Activated CD4-positive, alpha-beta T cell treated with anti-CD3 and anti-CD28 coated beads, Interleukin-2, amount 50 U/mL, for 1 hour (primary cell): ENCODE measurements at regions not wholly inside any gene's neighbourhood (a gene's known extent, or its start where the extent isn't known, plus 50 kb on each side); places are given as distances from the start of the nearest gene placed in this dataset.

Source experiments
- DNase-seq: peaks from one replicate; pipeline ENCODE4 v3.0.0-alpha.2; 2020

DNA sequence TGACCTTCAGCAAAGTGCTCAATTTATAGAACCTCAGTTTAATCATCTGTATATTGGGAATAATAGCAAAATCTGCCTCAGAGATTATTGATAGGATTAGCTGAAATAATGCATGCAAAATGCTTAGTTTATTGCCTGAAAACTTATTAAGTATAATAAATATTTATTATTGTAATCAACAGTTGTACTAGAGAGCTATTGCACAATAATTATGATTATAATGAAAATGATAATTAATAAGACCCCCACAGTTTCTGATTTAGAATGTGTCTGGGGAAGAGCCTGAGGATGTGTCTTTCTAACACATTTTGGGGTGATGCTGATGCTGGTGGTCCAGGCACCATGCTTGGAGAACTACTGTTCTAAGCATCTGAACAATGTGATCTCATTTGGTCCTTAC lies 419.6 kb downstream of the NPIPA7 start:
- no peak for DNase-seq

- no peak for DNase-seq
Observed at GRCh38 chr16:16805809-16806208, 426.9 kb downstream of the NPIPA7 start.

GRCh38 chr16:16815641-16816040 lies 436.7 kb downstream of the NPIPA7 start:
- no peak for DNase-seq

DNA sequence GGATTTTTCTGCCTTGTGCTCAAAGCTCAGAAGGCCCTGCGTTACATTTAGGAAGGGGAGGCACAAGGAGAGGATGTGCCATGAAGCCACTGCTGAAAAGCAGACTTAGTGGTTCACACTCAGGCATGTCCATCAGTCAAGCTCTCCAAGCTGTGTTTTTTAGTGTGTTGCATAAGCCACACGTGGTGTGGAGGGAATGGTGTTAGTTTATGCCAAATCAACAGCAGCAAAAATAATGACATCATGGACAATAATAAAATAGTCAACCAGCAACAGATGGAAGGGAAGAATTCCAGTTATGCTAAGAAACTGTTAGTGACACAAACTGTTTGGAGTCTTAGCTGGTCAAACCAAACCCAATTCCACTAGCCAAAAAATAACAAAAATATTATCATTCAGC lies 438.3 kb downstream of the NPIPA7 start:
- DNase-seq = no peak

GRCh38 chr16:16821261-16821660 lies 442.3 kb downstream of the NPIPA7 start:
- no peak for DNase-seq

- no peak for DNase-seq
Observed at GRCh38 chr16:16828913-16829398, 450.0 kb downstream of the NPIPA7 start.

DNA sequence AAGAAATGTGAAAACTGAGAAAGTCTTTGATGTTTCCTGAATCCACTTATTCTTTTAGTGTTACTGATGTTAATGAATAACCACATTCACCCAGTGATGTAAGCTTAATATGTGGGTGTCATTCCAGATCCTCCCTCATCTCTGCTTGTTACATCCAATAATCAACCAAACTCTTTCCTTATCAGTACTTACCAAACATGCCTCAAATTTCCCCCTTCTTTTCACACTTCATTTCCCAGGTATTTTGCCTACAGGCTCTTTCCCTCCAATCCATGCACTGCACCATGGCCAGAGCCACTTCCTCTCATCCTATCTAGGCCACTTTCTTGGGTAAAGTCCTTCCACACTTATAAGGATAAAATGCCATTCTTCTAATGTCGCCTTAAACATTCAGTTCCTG lies 451.5 kb downstream of the NPIPA7 start:
- DNase-seq = no peak

DNA sequence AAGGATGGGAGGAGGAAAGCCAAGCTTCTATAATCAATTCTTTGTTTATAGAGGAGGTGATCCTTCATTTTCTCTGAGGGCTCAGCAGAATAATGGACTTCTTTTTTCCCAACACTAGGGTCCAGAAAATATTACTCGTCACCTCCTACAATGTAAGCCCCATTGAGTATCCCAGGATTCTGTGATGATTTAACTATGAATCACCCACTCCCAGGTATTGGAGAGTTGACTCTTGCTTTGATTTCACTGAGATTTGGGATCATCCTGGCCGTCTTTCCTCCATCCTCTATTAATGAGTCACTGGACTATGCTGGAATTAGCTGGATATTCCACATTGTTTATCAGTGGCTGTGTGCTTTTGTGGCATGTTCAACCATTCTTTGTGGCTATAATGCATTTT lies 452.0 kb downstream of the NPIPA7 start:
- no peak for DNase-seq

DNA sequence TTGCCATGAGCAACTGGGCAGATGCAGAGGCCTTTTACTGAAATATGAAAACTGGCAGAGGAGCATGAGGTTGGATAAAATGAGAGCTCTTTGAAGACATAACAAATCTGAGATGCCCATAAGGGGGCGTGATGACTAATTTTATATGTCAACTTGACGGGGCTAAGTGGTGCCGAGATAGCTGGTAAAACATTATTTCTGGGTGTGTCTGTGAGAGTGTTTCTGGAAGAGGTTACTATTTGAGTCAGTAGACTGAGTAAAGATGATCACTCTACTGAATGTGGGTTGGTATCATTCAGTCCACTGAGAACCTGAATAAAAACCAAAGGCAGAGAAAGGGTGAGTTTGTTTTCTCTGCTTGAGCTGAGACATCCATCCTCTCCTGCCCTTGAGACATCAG lies 454.2 kb downstream of the NPIPA7 start:
- DNase-seq = no peak

- no peak for DNase-seq
Observed at GRCh38 chr16:16850274-16850673, 471.3 kb downstream of the NPIPA7 start.

- DNase-seq = no peak
Observed at GRCh38 chr16:16857012-16857411, 478.1 kb downstream of the NPIPA7 start.

DNA sequence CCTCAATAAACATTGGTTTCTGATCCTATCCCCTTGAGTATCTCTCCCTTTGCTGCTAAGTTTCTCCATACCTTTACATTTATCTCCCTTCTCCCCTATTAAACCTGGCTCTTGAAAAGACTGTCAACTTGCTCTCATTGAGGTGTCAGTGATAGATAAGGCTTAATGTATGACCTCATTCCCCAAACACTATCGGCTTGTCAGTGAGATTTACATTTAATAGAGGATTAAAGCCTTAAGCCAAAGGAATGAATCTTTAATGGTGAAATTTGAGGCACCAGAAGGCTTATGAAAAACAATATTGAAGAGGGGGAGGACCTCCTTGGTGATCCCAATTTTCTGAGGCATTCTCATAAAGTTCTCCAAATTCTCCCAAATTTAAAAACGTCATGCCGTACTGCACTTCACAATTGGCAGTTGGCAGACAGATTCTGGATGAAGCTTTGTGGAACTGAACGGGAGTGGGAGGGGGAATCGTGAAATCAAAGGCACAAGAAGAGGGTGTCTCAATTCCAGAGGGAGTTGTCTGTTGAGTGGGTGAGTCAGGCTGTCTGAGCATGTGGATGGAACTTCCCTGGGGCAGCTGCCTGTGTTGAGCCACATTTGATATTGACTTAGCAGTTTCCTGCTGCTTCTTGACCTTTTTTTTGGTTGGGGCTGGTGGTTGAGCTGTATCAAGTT lies 478.8 kb downstream of the NPIPA7 start:
- no peak for DNase-seq

- peak; percentile 56 for DNase-seq
Observed at GRCh38 chr16:16861546-16861945, 482.6 kb downstream of the NPIPA7 start.

GRCh38 chr16:16863672-16864071 lies 484.7 kb downstream of the NPIPA7 start:
- DNase-seq = no peak

DNA sequence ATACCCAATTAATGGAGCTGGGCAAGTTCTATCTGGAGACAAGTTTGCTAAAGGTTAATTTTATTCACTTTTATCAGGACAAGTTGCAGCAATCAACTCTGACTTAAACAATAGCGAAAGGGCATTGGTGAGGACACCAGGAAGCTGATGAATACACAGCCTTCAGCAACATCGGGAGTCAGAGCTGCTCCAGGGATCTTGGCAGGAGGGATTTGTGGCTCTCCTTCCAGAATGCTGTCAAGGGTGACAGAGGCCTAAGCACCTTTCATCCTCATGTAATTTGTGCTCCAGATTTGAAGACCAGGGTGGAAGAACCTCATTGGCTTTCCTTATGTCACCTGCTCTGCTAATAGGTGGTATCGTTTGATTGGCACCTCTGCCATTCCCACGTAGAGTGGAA lies 485.6 kb downstream of the NPIPA7 start:
- DNase-seq = no peak

GRCh38 chr16:16865374-16865773 lies 486.4 kb downstream of the NPIPA7 start:
- no peak for DNase-seq

DNA sequence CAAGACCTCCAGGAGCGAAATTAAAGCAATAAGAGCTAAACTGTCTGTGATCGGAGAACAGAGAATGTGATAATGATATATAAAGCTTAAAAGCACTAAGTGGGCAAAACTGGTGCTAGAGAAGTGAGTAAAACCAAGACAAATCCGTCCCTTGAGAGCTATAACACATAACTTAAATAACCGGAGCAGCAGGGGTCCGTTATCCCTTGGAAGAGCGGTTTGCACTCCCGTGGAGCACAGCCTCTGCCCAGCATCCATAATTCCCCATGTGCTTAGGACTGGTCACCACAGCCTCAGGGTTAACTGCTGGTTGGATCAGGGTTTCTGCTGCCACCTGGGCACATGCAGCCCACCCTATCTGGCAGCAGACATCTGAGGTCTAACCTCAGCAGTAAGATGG lies 489.0 kb downstream of the NPIPA7 start:
- DNase-seq = no peak

GRCh38 chr16:16868727-16869126 lies 489.8 kb downstream of the NPIPA7 start:
- no peak for DNase-seq

GRCh38 chr16:16869746-16870145 lies 490.8 kb downstream of the NPIPA7 start:
- DNase-seq = no peak

DNA sequence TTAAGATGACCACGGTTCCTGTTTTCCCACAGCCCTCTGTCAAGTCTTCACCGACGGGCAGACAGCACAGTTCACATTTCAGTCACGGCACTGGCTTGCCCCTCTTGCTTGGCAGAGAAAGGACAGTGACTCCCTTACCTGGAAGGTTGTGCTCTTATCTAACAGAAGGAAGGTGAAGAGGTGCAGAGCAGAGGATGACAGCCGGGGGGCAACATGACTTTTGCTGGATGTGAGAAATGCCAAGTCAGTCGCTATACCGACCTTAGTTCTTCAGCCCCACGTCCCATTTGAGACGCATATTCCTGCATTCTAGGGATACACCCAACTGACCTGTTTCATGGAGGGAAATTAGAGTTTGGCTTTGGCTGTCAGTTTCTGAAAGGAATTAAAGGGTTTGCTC lies 492.3 kb downstream of the NPIPA7 start:
- DNase-seq = no peak

DNA sequence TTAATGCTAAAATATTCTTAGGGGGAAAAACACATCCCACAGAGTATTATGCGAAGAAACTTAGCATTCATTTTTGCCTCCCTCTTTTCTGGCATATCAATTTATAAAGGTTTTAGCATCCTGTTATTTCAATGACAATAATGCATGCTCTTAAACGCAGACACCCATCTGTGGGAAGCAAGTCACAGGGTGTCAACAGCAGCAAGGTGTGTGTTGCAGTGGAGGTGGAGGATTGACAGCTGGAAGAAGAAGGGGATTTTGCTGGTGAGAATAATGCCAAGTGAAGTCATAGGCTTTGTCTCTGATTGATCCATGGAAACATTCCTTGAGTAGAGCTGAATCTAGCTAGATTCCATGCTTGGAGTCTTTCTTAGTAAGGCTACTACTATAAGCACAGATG lies 498.1 kb downstream of the NPIPA7 start:
- no peak for DNase-seq

DNA sequence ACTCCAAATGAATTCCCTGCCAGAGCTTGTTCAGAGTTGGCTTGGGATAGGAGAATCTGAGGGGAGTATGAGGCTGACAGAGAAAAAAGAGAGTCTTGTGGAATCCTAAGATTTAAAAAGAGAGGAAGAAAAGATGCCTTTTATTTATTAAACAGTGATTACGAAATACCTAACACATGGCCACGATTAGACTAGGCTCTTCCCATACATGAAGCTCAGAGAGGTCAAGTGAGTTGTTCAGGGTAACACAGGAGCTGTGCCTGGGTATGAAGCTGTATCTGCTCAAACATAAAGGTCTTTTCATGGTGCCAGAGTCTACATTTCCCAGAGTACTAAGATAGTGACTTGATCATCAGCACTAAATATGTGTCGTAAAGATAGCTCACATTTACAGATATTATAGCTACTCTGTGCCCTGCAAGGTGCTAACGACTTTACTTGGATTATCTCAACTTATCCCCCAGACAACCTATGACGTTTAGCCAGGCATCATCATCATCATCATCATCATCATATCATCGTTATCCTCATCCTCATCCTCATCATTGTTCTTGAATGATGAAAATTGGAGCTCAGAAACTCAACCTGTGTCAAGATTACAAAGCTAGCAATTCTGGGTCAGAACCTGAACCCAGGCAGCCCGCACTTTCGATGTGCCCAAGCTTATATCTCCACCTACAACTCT lies 500.8 kb downstream of the NPIPA7 start:
- DNase-seq = no peak

- no peak for DNase-seq
Observed at GRCh38 chr16:16881814-16882213, 502.9 kb downstream of the NPIPA7 start.

- DNase-seq = no peak
Observed at GRCh38 chr16:16882766-16883165, 503.8 kb downstream of the NPIPA7 start.

- DNase-seq = no peak
Observed at GRCh38 chr16:16884451-16884850, 505.5 kb downstream of the NPIPA7 start.
